AG04449 (cell line): ENCODE measurements at regions not wholly inside any gene's neighbourhood (a gene's known extent, or its start where the extent isn't known, plus 50 kb on each side); places are given as distances from the start of the nearest gene placed in this dataset.

Experiments
- CTCF ChIA-PET: fragments of 350-600 bp; formaldehyde crosslinking; extraction: SDS; loops from one replicate; lab custom pipeline; 2021; ENCODE audit warnings: antibody characterized with exemption; lab: Yijun Ruan, JAX
- POLR2A ChIA-PET: fragments of 400-600, 350-600 bp; formaldehyde crosslinking; extraction: SDS; loops from one replicate; lab custom pipeline; 2020; ENCODE audit warnings: antibody characterized with exemption, inconsistent platforms; lab: Yijun Ruan, JAX
- DNase-seq: peaks from one replicate; pipeline ENCODE4 v3.0.0-alpha.2; 2010; ENCODE audit warnings: low read depth, low spot score
- H3K4me3 ChIP-seq: 2 replicates; pipeline ENCODE4 v1.5.1; 2011; ENCODE audit warnings: low read depth, mild to moderate bottlenecking, control low read depth, low read length
- CTCF ChIP-seq: IDR thresholded peaks from one replicate; pipeline ENCODE4 v1.5.1; 2011; ENCODE audit warnings: mild to moderate bottlenecking, moderate library complexity, low read length, control low read depth, inconsistent platforms; ENCODE audit not compliant: insufficient read depth; ENCODE audit errors: missing control alignments

- CTCF ChIA-PET = no interaction called here
- no peak overlapping the region for H3K4me3 ChIP-seq
- TF ChIP-seq CTCF = no peak
- POLR2A ChIA-PET = no interaction called here
- no peak for DNase-seq
Measured at GRCh38 chr11:26044389-26044788, 287.5 kb upstream of the ANO3 start.

GRCh38 chr11:26045082-26045481 is 286.8 kb upstream of the ANO3 start:
- DNase-seq = no peak
- CTCF ChIA-PET = no interaction called here

GRCh38 chr11:26048271-26048670 is 283.7 kb upstream of the ANO3 start:
- ChIA-PET CTCF (no interaction called here), POLR2A (no interaction called here)
- TF ChIP-seq CTCF = no peak
- H3K4me3 ChIP-seq = no peak overlapping the region
- DNase-seq = no peak

More at GRCh38 chr11:26045082-26045481, 286.8 kb upstream of the ANO3 start:
- H3K4me3 ChIP-seq = no peak overlapping the region
- no peak for TF ChIP-seq CTCF
- POLR2A ChIA-PET = no interaction called here

GRCh38 chr11:26053966-26054365 is 278.0 kb upstream of the ANO3 start:
- no peak for DNase-seq
- POLR2A ChIA-PET = no interaction called here
- TF ChIP-seq CTCF = no peak
- no peak overlapping the region for H3K4me3 ChIP-seq
- CTCF ChIA-PET = no interaction called here

GRCh38 chr11:26062660-26063059 is 269.3 kb upstream of the ANO3 start:
- DNase-seq = no peak
- POLR2A ChIA-PET = no interaction called here

GRCh38 chr11:26063915-26064314 is 268.0 kb upstream of the ANO3 start:
- no peak overlapping the region for H3K4me3 ChIP-seq
- DNase-seq = no peak
- ChIA-PET POLR2A (no interaction called here), CTCF (interaction anchor here (1.2 to 1.6 kb wide), 2 partner anchors 13 to 82 kb away, joined by 3 to 4 read pairs; no protein-coding TSS in a partner anchor)
- no peak for TF ChIP-seq CTCF

More at GRCh38 chr11:26062660-26063059, 269.3 kb upstream of the ANO3 start:
- H3K4me3 ChIP-seq = no peak overlapping the region
- no peak for TF ChIP-seq CTCF
- CTCF ChIA-PET = no interaction called here
